Endothelial cell of umbilical vein (primary cell): ENCODE measurements at regions not wholly inside any gene's neighbourhood (a gene's known extent, or its start where the extent isn't known, plus 50 kb on each side); places are given as distances from the start of the nearest gene placed in this dataset.

Source experiments
- EZH2 ChIP-seq: IDR thresholded peaks from 2 replicates; pipeline ENCODE4 v1.6.1; 2012; ENCODE audit warnings: borderline replicate concordance, low read depth, mild to moderate bottlenecking, moderate library complexity, low read length, inconsistent platforms; ENCODE audit not compliant: severe bottlenecking
- MAX ChIP-seq: IDR thresholded peaks from 2 replicates; pipeline ENCODE4 v1.6.1; 2011; ENCODE audit not compliant: insufficient read depth, insufficient read length
- MYC ChIP-seq: IDR thresholded peaks from one replicate; pipeline ENCODE4 v1.6.1; 2011; ENCODE audit warnings: mild to moderate bottlenecking, low read depth, low read length
- POLR2A ChIP-seq: IDR thresholded peaks from 2 replicates; pipeline ENCODE4 v1.6.1; 2012; ENCODE audit warnings: low read depth, mild to moderate bottlenecking, control low read depth, low read length
- POLR2AphosphoS5 ChIP-seq: IDR thresholded peaks from 2 replicates; pipeline ENCODE4 v1.6.1; 2012; ENCODE audit warnings: low read depth, mild to moderate bottlenecking, control low read depth, low read length, moderate library complexity; ENCODE audit not compliant: insufficient read depth
- TF ChIP-seq, protein P1 (sequence below), 2 donors: IDR thresholded peaks; 1 replicate in 1 of 2; 2 replicates in 1 of 2; pipeline ENCODE4 v1.5.1; 2011; ENCODE audit warnings: low read length in 2 of 2, mild to moderate bottlenecking in 2 of 2, moderate library complexity in 2 of 2, control low read depth in 1 of 2, inconsistent platforms in 1 of 2, low read depth in 1 of 2; ENCODE audit not compliant: insufficient read depth in 1 of 2; ENCODE audit errors: extremely low read depth in 1 of 2

DNA sequence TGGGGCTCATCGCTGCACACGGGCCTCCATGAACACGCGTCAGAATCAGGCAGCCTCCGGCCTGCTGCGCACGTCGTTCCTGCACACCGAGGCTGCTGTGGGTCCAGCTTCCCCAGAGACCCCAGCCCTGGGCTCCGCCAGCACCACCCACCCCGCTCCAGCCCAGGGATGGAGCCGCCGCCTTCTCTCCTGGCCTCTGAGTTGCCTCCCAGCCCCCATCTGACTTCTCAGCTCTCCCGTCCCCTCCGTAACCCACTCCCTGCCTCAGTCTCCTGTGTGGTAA, 253.9 kb upstream of the SFSWAP start:
- no peak for TF ChIP-seq EZH2
- TF ChIP-seq, protein P1, sequence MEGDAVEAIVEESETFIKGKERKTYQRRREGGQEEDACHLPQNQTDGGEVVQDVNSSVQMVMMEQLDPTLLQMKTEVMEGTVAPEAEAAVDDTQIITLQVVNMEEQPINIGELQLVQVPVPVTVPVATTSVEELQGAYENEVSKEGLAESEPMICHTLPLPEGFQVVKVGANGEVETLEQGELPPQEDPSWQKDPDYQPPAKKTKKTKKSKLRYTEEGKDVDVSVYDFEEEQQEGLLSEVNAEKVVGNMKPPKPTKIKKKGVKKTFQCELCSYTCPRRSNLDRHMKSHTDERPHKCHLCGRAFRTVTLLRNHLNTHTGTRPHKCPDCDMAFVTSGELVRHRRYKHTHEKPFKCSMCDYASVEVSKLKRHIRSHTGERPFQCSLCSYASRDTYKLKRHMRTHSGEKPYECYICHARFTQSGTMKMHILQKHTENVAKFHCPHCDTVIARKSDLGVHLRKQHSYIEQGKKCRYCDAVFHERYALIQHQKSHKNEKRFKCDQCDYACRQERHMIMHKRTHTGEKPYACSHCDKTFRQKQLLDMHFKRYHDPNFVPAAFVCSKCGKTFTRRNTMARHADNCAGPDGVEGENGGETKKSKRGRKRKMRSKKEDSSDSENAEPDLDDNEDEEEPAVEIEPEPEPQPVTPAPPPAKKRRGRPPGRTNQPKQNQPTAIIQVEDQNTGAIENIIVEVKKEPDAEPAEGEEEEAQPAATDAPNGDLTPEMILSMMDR (IDR thresholded peaks at IDR 0.05; ENCODE audit: extremely low read depth in 1 of 2, insufficient read depth in 1 of 2, low read depth in 1 of 2, low read length in 2 of 2) = no peak
- TF ChIP-seq MAX = no peak
- TF ChIP-seq POLR2A = no peak
- TF ChIP-seq MYC = no peak
- TF ChIP-seq POLR2AphosphoS5 = no peak
